ENCODE measurements at regions not wholly inside any gene's neighbourhood (a gene's known extent, or its start where the extent isn't known, plus 50 kb on each side); places are given as distances from the start of the nearest gene placed in this dataset.

DNA sequence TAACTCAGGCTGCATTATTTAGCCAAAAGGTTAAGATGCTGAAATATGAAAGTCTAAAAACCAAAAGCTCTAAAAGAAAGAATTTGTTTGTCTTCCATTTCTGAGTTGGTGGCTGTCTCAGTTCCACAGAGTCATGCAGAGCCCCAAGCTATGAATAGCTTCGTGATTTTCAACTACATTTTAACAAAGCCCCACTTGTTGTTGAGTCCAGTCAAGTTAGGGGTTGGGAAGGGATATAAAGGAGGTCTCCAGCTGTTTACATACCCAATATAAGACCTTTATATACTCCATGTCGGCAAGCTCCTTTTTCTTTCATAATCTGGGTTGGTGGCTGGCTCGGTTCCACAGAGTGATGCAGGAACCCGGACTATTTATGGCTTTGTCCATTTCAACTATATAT lies 924.6 kb upstream of the PRKX start:
- TF ChIP-seq POLR2A (IDR thresholded peaks at IDR 0.05), result no peak
- TF ChIP-seq, protein P1, sequence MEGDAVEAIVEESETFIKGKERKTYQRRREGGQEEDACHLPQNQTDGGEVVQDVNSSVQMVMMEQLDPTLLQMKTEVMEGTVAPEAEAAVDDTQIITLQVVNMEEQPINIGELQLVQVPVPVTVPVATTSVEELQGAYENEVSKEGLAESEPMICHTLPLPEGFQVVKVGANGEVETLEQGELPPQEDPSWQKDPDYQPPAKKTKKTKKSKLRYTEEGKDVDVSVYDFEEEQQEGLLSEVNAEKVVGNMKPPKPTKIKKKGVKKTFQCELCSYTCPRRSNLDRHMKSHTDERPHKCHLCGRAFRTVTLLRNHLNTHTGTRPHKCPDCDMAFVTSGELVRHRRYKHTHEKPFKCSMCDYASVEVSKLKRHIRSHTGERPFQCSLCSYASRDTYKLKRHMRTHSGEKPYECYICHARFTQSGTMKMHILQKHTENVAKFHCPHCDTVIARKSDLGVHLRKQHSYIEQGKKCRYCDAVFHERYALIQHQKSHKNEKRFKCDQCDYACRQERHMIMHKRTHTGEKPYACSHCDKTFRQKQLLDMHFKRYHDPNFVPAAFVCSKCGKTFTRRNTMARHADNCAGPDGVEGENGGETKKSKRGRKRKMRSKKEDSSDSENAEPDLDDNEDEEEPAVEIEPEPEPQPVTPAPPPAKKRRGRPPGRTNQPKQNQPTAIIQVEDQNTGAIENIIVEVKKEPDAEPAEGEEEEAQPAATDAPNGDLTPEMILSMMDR (IDR thresholded peaks at IDR 0.05), result no peak
